Prostate gland (tissue), 2 donors: ENCODE measurements at regions not wholly inside any gene's neighbourhood (a gene's known extent, or its start where the extent isn't known, plus 50 kb on each side); places are given as distances from the start of the nearest gene placed in this dataset.
A peak's percentile ranks its signal among the peaks of the same experiment; 100 is the strongest.

Source experiments
- DNase-seq: peaks from one replicate; pipeline ENCODE4 v3.0.0-alpha.2; 2019; ENCODE audit warnings: low spot score
- H3K27ac ChIP-seq, 2 donors: fragments of 200-600 bp; sonication (generic); 2 replicates each; pipeline ENCODE4 v1.5.1; 2017 to 2019
- H3K27me3 ChIP-seq: fragments of 200-600 bp; sonication (generic); replicated peaks from 2 replicates; pipeline ENCODE4 v1.5.1; 2019; ENCODE audit not compliant: insufficient read depth
- H3K36me3 ChIP-seq, 2 donors: fragments of 200-600 bp; sonication (generic); 1 replicate in 1 of 2; 2 replicates in 1 of 2; pipeline versions ENCODE4 v1.5.1 to v1.8.1; 2017 to 2019
- H3K4me1 ChIP-seq: fragments of 200-600 bp; sonication (generic); replicated peaks from 2 replicates; pipeline ENCODE4 v1.5.1; 2019
- H3K4me3 ChIP-seq, 2 donors: fragments of 200-600 bp; sonication (generic); 2 replicates each; pipeline ENCODE4 v1.5.1; 2017 to 2019
- H3K9me3 ChIP-seq: fragments of 200-600 bp; sonication (generic); 2 replicates; pipeline ENCODE4 v1.5.1; 2017
- POLR2A ChIP-seq: fragments of 450-650 bp; IDR thresholded peaks from one replicate; pipeline ENCODE4 v1.6.1; 2016; ENCODE audit warnings: antibody characterized with exemption, mild to moderate bottlenecking
- POLR2AphosphoS5 ChIP-seq: sonication (generic); formaldehyde crosslinking; IDR thresholded peaks from one replicate; pipeline ENCODE4 v1.6.1; 2017; ENCODE audit warnings: antibody characterized with exemption
- WGBS: methylation state at CpG from one replicate; pipeline ENCODE4 v1.1.5; 2018; 5-methylcytosine and 5-hydroxymethylcytosine counted together
- intact Hi-C: fragments of 100-400 bp; cut with DNase I; formaldehyde crosslinking; loops from one replicate; pipeline ENCODE4 v1.14.2; 2022
- TF ChIP-seq, protein P1 (sequence below), 4 experiments: fragments of 200-600 bp in 2 of 4; fragments of 450-650 bp in 2 of 4; sonication (generic) in 2 of 4; IDR thresholded peaks; 1 replicate in 3 of 4; 2 replicates in 1 of 4; pipeline ENCODE4 v1.5.1; 2016 to 2019; ENCODE audit warnings: antibody characterized with exemption in 4 of 4, mild to moderate bottlenecking in 2 of 4, moderate library complexity in 2 of 4

DNA sequence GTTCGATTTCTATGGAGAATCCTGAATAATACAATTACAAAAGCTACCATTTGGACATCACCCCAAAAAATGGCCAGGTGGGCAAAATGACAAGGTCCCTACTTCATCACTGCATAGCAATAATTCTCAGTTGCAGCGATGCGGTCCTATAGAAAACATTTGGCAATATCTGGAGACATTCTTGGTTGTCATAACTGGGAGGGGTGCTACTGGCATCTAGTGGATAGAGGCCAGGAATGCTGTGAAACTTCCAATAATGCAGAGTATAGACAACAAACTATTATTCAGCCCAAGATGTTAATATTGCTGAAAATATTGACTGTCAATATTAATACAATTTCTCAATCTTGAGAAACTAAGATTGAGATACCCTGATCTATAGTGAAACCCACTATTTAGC, 637.8 kb upstream of the PKDCC start:
- Histone ChIP-seq H3K27ac (no peak overlapping the region), H3K27me3 (no peaks in the 10 kb centered on the region), H3K4me3 (no peak overlapping the region), H3K4me1 (no peaks in the 10 kb centered on the region), H3K36me3 (no peaks in the 10 kb centered on the region), H3K9me3 (no peaks in the 10 kb centered on the region)
- WGBS = 82% methylated on average over 3 of the region's 3 CpGs
- TF ChIP-seq POLR2A = no peak
- no peak for TF ChIP-seq POLR2AphosphoS5
- TF ChIP-seq, protein P1, sequence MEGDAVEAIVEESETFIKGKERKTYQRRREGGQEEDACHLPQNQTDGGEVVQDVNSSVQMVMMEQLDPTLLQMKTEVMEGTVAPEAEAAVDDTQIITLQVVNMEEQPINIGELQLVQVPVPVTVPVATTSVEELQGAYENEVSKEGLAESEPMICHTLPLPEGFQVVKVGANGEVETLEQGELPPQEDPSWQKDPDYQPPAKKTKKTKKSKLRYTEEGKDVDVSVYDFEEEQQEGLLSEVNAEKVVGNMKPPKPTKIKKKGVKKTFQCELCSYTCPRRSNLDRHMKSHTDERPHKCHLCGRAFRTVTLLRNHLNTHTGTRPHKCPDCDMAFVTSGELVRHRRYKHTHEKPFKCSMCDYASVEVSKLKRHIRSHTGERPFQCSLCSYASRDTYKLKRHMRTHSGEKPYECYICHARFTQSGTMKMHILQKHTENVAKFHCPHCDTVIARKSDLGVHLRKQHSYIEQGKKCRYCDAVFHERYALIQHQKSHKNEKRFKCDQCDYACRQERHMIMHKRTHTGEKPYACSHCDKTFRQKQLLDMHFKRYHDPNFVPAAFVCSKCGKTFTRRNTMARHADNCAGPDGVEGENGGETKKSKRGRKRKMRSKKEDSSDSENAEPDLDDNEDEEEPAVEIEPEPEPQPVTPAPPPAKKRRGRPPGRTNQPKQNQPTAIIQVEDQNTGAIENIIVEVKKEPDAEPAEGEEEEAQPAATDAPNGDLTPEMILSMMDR (IDR thresholded peaks at IDR 0.05) = no peak
- no peak for DNase-seq
- intact Hi-C loops = no loop called here

DNA sequence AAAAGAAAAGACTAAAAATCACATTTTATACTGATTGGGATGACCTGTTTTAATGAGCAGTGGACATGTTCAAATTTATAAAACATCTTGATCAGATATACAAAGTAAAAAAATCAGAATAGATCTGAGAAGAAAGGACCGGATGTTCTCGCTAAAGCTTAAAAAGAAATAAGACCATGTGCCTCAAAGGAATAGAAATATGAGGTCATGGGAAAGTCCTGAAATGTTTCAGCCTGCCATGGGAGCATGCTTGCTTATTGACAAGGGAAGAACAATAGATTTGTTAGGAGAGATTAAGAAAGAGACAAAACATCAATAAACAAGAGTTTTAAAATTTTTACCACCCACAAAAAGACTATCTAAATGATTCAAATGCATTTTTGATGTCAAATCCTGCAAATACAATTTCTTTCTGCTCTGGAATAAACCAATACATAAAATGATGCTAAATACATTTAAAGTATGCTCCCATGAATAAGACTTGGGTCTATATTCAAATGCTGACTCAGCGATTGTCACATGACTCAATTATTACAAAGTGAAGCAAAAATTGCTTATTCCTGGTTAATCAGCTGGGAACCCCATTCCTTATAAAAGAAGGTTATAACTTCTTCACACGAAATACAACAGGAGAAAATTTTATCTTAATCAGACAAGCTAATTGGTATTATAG, 633.9 kb upstream of the PKDCC start:
- H3K4me1 ChIP-seq = no peaks in the 10 kb centered on the region
- intact Hi-C loops = no loop called here
- no peak overlapping the region for H3K27ac ChIP-seq
- TF ChIP-seq POLR2A = no peak
- no peak for TF ChIP-seq POLR2AphosphoS5
- TF ChIP-seq, protein P1 (IDR thresholded peaks at IDR 0.05) = no peak
- H3K4me3 ChIP-seq = no peak overlapping the region
- H3K27me3 ChIP-seq = no peaks in the 10 kb centered on the region
- WGBS = 56% methylated on average over 4 of the region's 4 CpGs
- H3K9me3 ChIP-seq = no peaks in the 10 kb centered on the region
- no peaks in the 10 kb centered on the region for H3K36me3 ChIP-seq
- no peak for DNase-seq

DNA sequence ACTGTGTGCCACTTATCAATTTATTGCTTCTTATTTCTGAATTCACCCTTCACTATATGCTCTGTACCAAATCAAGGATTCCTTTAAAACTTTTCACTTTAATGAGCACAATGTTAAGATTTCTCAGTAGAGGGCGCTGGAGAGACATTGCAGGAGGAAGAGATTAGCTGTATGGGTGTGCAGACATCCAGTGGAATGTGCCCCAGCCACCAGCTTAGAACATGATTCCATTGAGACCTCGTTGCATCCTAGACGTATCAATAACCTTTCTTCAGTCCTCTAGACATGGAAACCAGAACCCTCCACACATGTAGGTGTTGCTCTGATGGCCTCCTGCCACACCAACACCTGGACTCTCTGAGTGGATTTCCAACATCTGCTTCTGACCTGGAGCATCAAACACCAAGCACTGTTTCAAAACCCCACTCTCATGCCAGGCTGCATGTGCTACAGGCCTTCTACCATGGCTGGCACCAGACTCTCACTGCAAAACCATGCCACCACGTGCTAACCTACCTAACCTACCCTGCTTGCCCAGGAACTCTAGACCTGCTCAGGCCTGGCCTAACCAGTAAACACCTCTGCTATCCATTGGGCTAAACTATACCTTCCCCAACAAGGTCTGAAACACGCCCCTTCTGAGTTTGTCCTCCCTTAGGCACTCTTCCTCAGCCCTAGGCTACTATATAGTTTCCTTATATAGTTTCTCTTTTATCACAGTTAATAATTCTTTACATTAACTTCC, 633.2 kb upstream of the PKDCC start:
- WGBS = 53% methylated on average over 5 of the region's 5 CpGs
- no peaks in the 10 kb centered on the region for H3K9me3 ChIP-seq
- no peaks in the 10 kb centered on the region for H3K36me3 ChIP-seq
- H3K27ac ChIP-seq = no peak overlapping the region
- H3K4me1 ChIP-seq = no peaks in the 10 kb centered on the region
- TF ChIP-seq POLR2AphosphoS5 = no peak
- TF ChIP-seq, protein P1 (IDR thresholded peaks at IDR 0.05) = peak in 3 of 4 experiments; percentile 13 to 45 (median 41)
- TF ChIP-seq POLR2A = no peak
- intact Hi-C loops = no loop called here
- no peaks in the 10 kb centered on the region for H3K27me3 ChIP-seq
- H3K4me3 ChIP-seq = no peak overlapping the region
- no peak for DNase-seq

DNA sequence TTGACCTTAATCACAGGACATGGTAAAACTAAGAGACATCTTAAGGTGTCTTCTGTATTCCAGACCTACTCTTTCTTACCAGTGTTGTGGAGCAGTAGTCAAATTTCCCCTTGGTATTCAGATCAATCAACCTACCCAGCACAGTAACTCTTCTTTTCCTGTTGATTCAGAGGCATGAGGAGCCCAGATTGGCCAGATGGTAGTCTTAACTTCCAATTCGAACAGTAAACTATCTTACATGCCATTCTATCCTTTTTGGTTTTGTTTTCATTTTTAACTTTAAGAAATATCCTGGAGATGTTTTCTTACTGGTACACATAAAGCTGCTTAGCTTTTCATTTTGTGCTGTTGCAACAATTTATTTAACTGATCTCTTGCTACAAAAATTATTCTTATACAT, 630.3 kb upstream of the PKDCC start:
- 68% methylated on average over 1 of the region's 1 CpG for WGBS
- intact Hi-C loops = no loop called here
- H3K27me3 ChIP-seq = no peaks in the 10 kb centered on the region

More for the DNA sequence above, 630.3 kb upstream of the PKDCC start:
- no peak overlapping the region for H3K4me3 ChIP-seq
- TF ChIP-seq POLR2A (no peak), POLR2AphosphoS5 (no peak)
- TF ChIP-seq, protein P1 (IDR thresholded peaks at IDR 0.05) = no peak
- no peaks in the 10 kb centered on the region for H3K9me3 ChIP-seq
- no peaks in the 10 kb centered on the region for H3K4me1 ChIP-seq
- no peaks in the 10 kb centered on the region for H3K36me3 ChIP-seq
- DNase-seq = no peak
- no peak overlapping the region for H3K27ac ChIP-seq
